ENCODE measurements at regions not wholly inside any gene's neighbourhood (a gene's known extent, or its start where the extent isn't known, plus 50 kb on each side); places are given as distances from the start of the nearest gene placed in this dataset.

DNA sequence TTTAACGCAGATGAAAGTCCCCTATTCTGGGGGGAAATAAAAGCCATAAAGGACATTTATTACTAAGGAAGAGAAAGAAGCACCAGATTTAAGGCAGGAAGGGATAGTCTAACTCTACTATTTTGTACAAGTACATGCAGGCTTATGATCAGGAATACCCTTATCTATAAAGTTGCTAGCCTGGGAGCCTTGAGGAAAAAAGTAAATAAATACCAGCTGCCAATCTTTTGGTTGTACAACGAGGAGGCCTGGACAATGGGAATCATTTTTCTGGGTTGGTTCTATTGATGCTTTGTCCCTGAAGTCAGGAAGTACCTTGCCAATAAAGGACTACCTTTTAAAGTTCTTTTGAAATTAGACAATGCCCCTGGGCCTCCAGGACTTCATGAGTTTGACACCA is 367.8 kb downstream of the LMO4 start:
- no peak for DNase-seq (ENCODE audit: low spot score)
- Histone ChIP-seq H3K4me3 (ENCODE audit: severe bottlenecking) (no peak overlapping the region), H3K9me3 (ENCODE audit: severe bottlenecking) (no peaks in the 10 kb centered on the region), H3K36me3 (ENCODE audit: low read depth) (no peaks in the 10 kb centered on the region), H3K27me3 (ENCODE audit: insufficient read depth, poor library complexity, severe bottlenecking) (no peaks in the 10 kb centered on the region), H3K4me1 (ENCODE audit: insufficient read depth, poor library complexity, severe bottlenecking) (no peaks in the 10 kb centered on the region), H3K27ac (ENCODE audit: poor library complexity, severe bottlenecking) (no peak overlapping the region)
- no peak for ATAC-seq (ENCODE audit: low read depth)
- TF ChIP-seq CTCF (IDR thresholded peaks at IDR 0.05; ENCODE audit: poor library complexity, severe bottlenecking) = no peak

GRCh38 chr1:87702455-87702854 is 373.8 kb downstream of the LMO4 start:
- TF ChIP-seq CTCF (IDR thresholded peaks at IDR 0.05; ENCODE audit: poor library complexity, severe bottlenecking) = no peak
- Histone ChIP-seq H3K4me1 (ENCODE audit: insufficient read depth, poor library complexity, severe bottlenecking) (no peaks in the 10 kb centered on the region), H3K36me3 (ENCODE audit: low read depth) (no peaks in the 10 kb centered on the region), H3K27me3 (ENCODE audit: insufficient read depth, poor library complexity, severe bottlenecking) (no peaks in the 10 kb centered on the region), H3K9me3 (ENCODE audit: severe bottlenecking) (no peaks in the 10 kb centered on the region), H3K27ac (ENCODE audit: poor library complexity, severe bottlenecking) (no peak overlapping the region), H3K4me3 (ENCODE audit: severe bottlenecking) (no peak overlapping the region)
- ATAC-seq (ENCODE audit: low read depth) (no peak), DNase-seq (ENCODE audit: low spot score) (no peak)

GRCh38 chr1:87705233-87705632 is 376.6 kb downstream of the LMO4 start:
- DNase-seq (ENCODE audit: low spot score) (no peak), ATAC-seq (ENCODE audit: low read depth) (no peak)
- Histone ChIP-seq H3K27ac (ENCODE audit: poor library complexity, severe bottlenecking) (no peak overlapping the region), H3K4me3 (ENCODE audit: severe bottlenecking) (no peak overlapping the region), H3K27me3 (ENCODE audit: insufficient read depth, poor library complexity, severe bottlenecking) (no peaks in the 10 kb centered on the region), H3K36me3 (ENCODE audit: low read depth) (no peaks in the 10 kb centered on the region), H3K9me3 (ENCODE audit: severe bottlenecking) (no peaks in the 10 kb centered on the region), H3K4me1 (ENCODE audit: insufficient read depth, poor library complexity, severe bottlenecking) (no peaks in the 10 kb centered on the region)
- TF ChIP-seq CTCF (IDR thresholded peaks at IDR 0.05; ENCODE audit: poor library complexity, severe bottlenecking) = no peak

DNA sequence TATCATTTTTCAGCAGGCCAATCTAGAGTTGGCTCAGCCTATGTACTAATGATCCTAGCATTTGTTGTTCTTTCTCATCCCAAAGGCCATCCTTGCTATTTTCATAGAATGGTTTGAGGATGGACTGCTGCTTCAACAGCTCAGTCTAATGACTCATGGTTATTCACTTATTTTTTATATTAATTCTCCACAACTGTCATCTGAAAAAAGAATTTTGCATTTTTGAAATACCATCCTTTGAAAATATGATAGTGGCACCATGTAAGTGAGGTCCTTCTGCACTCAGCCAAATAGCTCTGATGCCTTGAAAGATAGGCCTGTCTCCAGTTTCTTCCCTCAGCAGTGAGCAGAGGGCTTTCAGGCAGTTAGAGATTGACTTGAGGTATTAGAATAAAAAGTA is 377.5 kb downstream of the LMO4 start:
- DNase-seq (ENCODE audit: low spot score) = no peak

More for the DNA sequence above, 377.5 kb downstream of the LMO4 start:
- H3K27ac ChIP-seq (ENCODE audit: poor library complexity, severe bottlenecking) = no peak overlapping the region
- H3K36me3 ChIP-seq (ENCODE audit: low read depth) = no peaks in the 10 kb centered on the region
- no peak for TF ChIP-seq CTCF (IDR thresholded peaks at IDR 0.05; ENCODE audit: poor library complexity, severe bottlenecking)
- H3K4me1 ChIP-seq (ENCODE audit: insufficient read depth, poor library complexity, severe bottlenecking) = no peaks in the 10 kb centered on the region
- H3K9me3 ChIP-seq (ENCODE audit: severe bottlenecking) = no peaks in the 10 kb centered on the region
- ATAC-seq (ENCODE audit: low read depth) = no peak
- H3K27me3 ChIP-seq (ENCODE audit: insufficient read depth, poor library complexity, severe bottlenecking) = no peaks in the 10 kb centered on the region
- no peak overlapping the region for H3K4me3 ChIP-seq (ENCODE audit: severe bottlenecking)

Measured in RWPE2 (cell line).